Adrenal gland (tissue), 5 donors: ENCODE measurements at regions not wholly inside any gene's neighbourhood (a gene's known extent, or its start where the extent isn't known, plus 50 kb on each side); places are given as distances from the start of the nearest gene placed in this dataset.

Source experiments
- POLR2A ChIP-seq, 2 donors: fragments of 450-650 bp; IDR thresholded peaks; one replicate each; pipeline ENCODE4 v1.6.1; 2017; ENCODE audit warnings: antibody characterized with exemption in 2 of 2, mild to moderate bottlenecking in 2 of 2, moderate library complexity in 1 of 2
- TF ChIP-seq, protein P1 (sequence below), 6 experiments: fragments of 450-650 bp in 4 of 6; fragments of 200-600 bp in 2 of 6; sonication (generic) in 1 of 6; IDR thresholded peaks; 1 replicate in 5 of 6; 2 replicates in 1 of 6; pipeline versions ENCODE4 v1.5.1 to v1.8.0; 2016 to 2021; ENCODE audit warnings: antibody characterized with exemption in 6 of 6, mild to moderate bottlenecking in 2 of 6, moderate library complexity in 1 of 6
- donor health status: DM: no; HTN: no; CAD: no.

DNA sequence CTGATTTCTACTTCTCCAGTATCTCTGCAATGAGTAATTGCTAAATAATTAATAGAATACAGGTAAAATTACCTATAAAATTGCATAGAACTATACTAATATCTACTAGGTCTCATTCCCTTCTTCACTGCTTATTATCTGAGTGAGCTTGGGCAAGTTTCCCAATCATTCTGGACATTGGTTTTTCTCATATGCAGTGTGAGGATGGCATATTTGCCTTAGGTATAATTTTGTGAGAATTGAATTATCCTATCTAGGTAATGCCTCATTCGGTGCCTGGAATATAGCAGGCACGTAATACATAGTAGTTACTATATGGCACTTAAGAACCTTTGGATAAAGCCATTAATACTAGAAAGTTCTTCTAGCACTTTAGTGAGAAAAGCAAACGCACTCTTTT lies 434.7 kb downstream of the GATA3 start:
- TF ChIP-seq POLR2A (IDR thresholded peaks at IDR 0.05), result no peak
- TF ChIP-seq, protein P1, sequence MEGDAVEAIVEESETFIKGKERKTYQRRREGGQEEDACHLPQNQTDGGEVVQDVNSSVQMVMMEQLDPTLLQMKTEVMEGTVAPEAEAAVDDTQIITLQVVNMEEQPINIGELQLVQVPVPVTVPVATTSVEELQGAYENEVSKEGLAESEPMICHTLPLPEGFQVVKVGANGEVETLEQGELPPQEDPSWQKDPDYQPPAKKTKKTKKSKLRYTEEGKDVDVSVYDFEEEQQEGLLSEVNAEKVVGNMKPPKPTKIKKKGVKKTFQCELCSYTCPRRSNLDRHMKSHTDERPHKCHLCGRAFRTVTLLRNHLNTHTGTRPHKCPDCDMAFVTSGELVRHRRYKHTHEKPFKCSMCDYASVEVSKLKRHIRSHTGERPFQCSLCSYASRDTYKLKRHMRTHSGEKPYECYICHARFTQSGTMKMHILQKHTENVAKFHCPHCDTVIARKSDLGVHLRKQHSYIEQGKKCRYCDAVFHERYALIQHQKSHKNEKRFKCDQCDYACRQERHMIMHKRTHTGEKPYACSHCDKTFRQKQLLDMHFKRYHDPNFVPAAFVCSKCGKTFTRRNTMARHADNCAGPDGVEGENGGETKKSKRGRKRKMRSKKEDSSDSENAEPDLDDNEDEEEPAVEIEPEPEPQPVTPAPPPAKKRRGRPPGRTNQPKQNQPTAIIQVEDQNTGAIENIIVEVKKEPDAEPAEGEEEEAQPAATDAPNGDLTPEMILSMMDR (IDR thresholded peaks at IDR 0.05), result no peak
